Activated CD4-positive, alpha-beta T cell treated with anti-CD3 and anti-CD28 coated beads, Interleukin-2, amount 50 U/mL, for 16 hours (primary cell): ENCODE measurements at regions not wholly inside any gene's neighbourhood (a gene's known extent, or its start where the extent isn't known, plus 50 kb on each side); places are given as distances from the start of the nearest gene placed in this dataset.
A peak's percentile ranks its signal among the peaks of the same experiment; 100 is the strongest.

ENCODE experiments used
- DNase-seq: peaks from one replicate; pipeline ENCODE4 v3.0.0-alpha.2; 2020

- no peak for DNase-seq
Observed at GRCh38 chr5:10173716-10174115, 76.0 kb downstream of the ATPSCKMT start.

DNA sequence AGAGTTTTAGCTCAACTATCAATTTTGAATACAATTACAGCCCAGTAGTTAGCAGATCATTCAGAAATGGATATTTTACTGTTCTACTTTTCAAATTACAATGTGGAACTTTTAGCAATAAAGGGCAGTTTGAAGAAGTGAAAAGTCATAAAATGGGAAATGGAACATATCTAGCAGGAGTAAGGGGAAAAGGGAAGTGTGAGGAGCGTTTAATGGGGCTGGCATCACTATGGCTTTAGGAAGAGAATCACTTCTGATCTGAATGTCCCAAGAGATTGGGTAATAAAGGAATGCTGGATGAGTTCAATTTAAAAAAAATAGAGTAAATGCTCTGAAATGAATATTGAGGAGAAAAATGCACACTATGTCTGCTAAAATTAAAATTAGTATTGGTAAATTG is 77.4 kb downstream of the ATPSCKMT start:
- DNase-seq, result no peak

DNA sequence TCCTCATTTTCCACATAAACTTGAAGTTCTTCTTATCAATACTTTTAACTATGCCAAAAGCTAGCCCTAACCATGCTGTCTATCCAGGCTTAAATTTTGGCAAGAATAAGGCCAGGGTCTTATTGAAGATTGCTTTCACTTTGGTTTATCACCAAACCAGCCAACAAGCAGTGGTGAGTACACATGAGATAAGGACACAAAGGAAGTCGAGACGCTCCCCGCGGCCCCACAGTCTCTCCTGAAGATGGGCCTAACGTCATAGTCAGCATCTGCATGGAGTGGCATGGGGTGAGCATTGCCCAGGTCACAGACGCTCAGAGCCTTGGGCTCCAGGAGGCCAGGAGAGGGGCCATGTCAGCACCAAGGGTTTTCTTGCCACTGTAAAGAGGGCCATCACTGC is 80.3 kb downstream of the ATPSCKMT start:
- no peak for DNase-seq

DNA sequence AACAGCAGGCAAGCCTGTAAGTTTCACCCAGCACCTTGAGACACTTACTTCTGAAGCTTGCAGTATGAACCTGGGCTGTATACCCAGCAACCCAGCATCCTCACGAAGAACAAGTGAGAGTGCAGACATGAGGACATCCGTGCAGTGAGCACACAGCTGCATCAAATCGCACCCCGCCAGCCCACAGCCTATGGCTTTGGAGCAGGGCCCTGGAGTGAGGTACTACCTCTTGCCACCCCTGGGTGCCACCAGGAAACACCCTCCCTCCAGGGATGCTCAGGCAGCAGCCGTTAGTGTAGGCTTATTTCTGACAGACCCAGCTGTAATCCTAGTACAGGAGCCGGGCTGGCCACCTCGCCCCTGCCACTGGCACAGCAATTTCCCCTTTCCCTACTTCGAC is 81.4 kb downstream of the ATPSCKMT start:
- DNase-seq, result no peak

GRCh38 chr5:10167806-10168205 is 81.9 kb downstream of the ATPSCKMT start:
- no peak for DNase-seq

DNA sequence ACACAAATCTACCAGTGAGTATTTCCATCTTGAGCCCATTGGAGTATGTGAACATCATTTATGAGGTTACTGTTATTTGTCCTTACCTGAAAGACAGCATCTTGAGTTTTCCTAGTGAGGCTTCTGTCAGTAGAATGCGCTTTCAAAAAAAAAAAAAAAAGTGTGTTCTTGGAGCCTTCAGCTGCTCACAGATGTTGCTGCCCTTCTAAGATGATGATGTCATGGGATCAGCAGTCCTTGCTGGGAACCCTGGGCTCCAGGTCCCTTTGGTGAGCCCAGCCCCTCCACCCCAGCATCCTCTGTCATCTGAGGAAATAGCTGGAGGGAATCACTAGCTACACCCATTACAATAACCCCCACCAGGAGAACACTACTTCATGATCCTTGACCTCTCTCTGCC is 83.3 kb downstream of the ATPSCKMT start:
- DNase-seq, result no peak

- DNase-seq, result no peak
Observed at GRCh38 chr5:10162468-10162867, 87.2 kb downstream of the ATPSCKMT start.

GRCh38 chr5:10161778-10162177 is 87.9 kb downstream of the ATPSCKMT start:
- no peak for DNase-seq

GRCh38 chr5:10160241-10160640 is 89.4 kb downstream of the ATPSCKMT start:
- no peak for DNase-seq

DNA sequence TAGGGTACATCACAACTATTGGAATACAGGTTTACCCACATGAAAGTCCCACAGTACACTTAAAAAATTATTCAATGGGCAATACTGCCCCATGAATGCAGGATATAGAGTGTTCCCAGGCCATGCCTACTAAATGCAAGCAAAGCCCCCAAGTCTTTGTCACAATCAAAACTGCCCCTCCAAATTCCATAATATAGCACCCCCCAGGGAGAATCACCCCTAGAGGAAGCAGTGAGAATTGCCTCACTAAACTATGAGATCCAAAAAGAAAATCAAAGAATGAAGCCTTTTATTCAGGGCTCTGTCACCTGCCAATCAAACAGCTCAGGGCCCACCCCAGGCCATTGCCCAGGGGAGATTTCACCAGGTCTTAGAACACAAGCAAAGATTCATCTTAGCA is 90.8 kb downstream of the ATPSCKMT start:
- DNase-seq, result no peak

DNA sequence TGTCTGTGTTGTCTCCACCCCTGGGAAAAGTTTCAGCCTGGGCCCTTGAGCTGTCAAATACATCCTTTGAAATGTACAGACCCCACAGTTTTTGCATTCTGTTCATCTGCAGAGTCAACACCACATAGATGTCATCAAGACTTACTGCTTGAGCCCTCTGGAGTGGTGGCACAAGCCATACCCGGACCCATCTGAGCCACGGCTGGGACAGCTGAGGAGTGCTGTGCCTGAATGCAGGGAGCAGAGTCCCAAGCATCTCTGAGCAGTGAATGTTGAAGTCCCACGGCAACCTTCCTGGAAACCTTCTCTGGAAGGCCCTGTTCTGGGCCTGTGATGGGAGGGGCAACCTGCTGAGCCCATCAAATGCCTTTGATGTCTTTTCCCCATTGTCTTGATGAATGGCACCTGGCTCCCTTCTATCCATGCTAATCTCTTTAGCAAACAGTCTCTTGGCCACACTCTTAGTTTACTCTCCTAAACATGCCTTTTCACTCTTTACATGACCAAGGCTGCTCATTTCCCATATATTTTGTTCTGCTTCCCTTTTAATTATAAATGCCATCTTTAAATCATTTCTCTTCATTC is 92.5 kb downstream of the ATPSCKMT start:
- no peak for DNase-seq

GRCh38 chr5:10155897-10156667 is 93.6 kb downstream of the ATPSCKMT start:
- DNase-seq, result no peak

DNA sequence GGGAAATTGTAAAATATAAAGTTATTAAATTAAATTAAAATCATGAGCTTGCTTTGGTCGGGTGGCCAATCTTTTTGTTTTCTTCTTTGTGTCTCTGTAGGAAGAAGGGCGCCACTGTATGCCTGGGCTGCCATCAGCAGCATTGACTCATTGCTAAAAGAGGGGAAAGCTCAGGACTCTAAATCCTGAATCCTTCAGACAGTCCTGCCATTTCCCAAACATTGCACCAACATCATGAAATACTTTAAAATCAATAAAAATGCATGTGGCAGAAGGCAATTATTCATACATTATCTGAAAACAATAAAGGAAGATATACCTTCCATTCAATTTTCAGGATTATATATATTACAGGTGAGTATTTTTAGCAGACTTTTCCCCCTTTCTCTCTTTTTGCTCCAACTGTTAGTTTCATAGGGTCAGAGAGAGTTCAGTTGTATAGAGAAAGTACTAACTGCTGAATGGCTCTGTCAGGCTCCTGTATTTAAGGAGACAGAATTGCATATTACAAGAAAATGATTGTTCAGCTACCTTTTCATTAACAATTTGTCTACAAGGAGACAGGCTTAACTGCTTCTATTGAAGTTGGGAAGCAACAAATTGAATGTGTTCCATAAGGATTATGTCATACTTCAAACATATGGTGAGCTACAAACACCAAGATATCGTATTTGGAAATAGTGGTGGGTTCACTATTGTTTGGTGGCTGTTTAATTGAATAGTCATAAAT is 95.7 kb downstream of the ATPSCKMT start:
- DNase-seq, result no peak

GRCh38 chr5:10153394-10153793 is 96.3 kb downstream of the ATPSCKMT start:
- DNase-seq, result no peak

DNA sequence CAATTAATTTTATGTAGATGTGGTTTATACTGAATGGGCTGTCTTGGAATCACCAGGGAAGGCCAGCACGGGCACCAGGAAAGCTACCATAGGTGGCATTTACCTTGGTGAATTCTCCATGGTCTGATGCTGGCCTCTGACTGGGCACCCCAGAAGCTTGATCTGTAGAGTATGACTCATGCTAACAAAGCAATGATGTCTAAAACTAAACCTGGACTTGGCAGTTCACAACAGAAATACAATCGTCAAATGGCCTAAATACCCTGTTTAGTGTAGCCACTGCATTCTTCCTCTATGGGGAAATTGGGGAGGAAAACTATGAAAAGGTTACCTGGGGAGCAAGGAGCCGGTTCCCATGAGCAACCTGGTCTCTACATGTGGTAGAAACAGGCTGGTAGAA is 98.0 kb downstream of the ATPSCKMT start:
- DNase-seq, result no peak

DNA sequence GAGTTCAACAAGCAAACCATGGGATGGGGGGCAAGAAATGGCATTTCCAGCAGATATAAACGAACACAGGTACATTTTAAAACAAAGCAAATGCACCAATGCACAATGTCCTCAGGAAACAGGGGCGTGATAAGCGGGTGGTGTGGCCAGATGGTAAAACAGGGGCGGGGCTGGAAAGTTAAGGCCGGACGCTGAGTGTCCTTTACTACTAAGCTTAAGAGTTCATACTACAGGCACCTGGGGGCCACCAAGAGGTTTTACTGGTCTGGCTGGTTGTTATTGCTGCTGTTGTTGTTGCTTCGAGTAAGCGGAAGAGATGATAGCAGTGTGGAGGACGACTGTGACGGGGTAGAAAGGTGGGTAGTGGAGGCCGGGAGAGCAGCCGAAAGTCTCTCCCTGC is 99.8 kb downstream of the ATPSCKMT start:
- DNase-seq, result no peak

DNA sequence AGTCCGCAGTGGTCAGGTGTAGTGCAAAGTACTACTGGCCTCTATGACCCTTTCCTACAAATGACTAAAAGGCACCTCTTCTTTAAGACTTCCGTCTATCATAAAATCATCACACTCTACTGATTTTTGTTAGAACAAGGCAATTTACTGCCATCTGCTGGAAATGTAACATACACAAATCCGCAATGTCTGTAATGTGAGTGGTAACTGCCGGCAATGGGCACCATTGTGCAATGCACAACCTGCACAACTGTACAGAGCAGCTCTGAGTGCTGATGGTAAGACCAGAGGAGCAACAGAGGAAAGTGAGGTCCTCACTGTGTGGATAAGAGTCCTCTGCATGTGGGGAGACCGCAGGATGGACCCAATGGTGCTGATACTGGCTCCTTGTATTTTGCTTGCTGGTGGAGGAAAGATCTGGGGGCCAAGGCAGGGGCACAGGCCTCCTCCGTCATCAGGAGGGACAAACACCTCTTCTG is 103.7 kb downstream of the ATPSCKMT start:
- DNase-seq, result peak; percentile 5

DNA sequence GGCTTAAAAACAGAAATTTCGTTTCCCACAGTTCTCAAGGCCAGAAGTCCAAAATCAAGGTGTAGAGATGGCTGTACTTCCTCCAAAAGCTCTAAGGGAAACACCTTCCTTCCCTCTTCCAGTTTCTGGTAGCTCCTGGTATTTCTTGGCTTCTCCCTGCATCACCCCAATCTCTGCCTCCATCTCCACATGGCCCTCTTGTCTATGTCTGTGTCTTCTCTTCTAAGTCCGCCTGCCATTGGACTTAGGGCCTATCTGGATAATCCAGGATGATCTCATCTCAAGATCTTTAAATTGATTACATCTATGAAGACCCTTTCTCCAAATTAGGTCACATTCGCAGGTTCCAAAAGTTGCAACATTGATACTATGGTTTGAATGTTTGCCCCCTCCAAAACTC is 105.6 kb downstream of the ATPSCKMT start:
- no peak for DNase-seq

DNA sequence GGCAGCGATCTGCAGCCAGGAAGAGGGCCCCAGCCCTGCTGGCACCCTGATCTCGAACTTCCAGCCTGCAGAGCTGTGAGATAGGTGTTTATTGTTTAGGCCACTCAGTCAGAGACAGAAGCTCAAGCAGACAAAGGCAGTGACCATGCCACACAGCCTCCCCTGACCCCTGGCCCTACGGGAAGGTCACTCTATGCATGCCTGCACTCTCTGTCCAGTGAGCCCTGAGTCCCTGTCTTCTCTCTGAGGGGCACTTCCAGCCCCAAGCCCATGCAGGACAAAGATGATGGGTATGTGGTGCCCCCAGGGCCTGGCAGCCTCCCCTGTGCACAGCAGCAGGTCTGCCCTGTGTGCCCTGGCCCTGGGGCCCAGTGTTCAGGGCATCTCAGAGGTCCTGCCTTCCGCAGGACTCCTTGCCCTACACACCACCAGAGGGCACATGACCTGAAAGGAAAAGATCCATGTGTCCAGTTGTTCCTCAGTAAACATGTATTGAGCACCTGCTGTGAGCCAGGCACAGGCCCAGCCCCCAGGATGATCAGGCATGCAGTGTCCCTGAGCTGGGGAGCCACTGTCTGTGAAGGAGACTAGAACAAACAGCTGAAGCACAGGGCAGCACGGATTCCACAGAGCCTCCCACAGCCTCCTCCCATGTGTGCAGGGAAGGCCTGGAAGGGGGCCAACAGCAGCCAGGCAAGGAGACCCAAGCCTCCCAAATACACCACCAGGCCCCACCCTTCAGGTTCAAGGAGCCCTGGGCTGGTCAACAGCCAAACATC is 109.3 kb downstream of the ATPSCKMT start:
- DNase-seq, result no peak

GRCh38 chr5:10138395-10139057 is 111.2 kb downstream of the ATPSCKMT start:
- DNase-seq, result no peak

- no peak for DNase-seq
Observed at GRCh38 chr5:10133830-10134229, 115.9 kb downstream of the ATPSCKMT start.

DNA sequence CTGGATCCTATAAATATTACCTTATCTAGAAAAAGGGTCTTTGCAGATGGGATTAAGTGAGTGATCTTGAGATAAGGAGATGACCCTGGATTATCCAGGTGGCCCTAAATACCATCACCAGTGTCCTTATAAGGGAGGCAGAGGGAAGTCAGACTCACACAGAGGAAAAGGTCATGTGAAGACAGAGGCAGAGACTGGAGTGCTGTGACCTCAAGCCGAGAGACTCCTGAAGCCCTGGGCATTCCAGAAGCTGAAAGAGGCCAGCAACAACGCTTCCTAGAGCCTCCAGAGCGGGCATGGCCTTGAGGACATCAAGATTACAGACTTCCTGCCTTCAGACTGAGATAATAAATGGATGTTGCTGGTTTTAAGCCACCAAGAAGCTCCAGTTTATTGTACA is 118.8 kb downstream of the ATPSCKMT start:
- DNase-seq, result no peak

DNA sequence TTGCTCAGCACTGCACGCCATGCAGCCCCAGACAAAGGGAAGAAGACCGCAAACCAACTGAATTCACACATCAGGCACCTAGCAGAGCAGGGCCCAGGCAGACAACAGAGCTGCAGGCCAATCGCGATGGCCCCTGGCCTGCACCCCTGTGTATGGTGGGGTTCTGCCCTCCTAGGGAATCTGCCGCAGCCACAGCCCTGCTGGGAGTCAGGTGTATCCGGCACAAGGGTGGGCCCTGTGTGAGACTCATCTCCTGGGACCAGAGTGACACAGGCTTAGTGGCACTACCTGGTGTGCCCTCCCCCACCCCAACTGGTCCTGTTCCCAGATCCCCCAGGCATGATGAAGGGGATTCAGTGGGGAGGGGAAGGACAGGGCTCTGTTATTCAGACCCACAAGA is 122.8 kb downstream of the ATPSCKMT start:
- DNase-seq, result no peak
